Pons (tissue), 1 donor: ENCODE measurements at regions not wholly inside any gene's neighbourhood (a gene's known extent, or its start where the extent isn't known, plus 50 kb on each side); places are given as distances from the start of the nearest gene placed in this dataset.

ENCODE experiments used
- DNase-seq: peaks from one replicate; pipeline ENCODE4 v3.0.0-alpha.2; 2016; ENCODE audit warnings: low spot score

- no peak for DNase-seq
Observed at GRCh38 chr7:9981742-9982349, 991.8 kb upstream of the PHF14 start.

GRCh38 chr7:9983048-9983447 is 990.6 kb upstream of the PHF14 start:
- DNase-seq: no peak

- no peak for DNase-seq
Observed at GRCh38 chr7:10015687-10016086, 958.0 kb upstream of the PHF14 start.

GRCh38 chr7:10022480-10022879 is 951.2 kb upstream of the PHF14 start:
- DNase-seq: no peak

GRCh38 chr7:10022957-10023356 is 950.7 kb upstream of the PHF14 start:
- peak; percentile 67 for DNase-seq

- DNase-seq: no peak
Observed at GRCh38 chr7:10034843-10035556, 938.7 kb upstream of the PHF14 start.

- DNase-seq: no peak
Observed at GRCh38 chr7:10036693-10037092, 937.0 kb upstream of the PHF14 start.

- no peak for DNase-seq
Observed at GRCh38 chr7:10038351-10038750, 935.3 kb upstream of the PHF14 start.

- no peak for DNase-seq
Observed at GRCh38 chr7:10040674-10041073, 933.0 kb upstream of the PHF14 start.

- no peak for DNase-seq
Observed at GRCh38 chr7:10070899-10071298, 902.8 kb upstream of the PHF14 start.

- peak; percentile 72 for DNase-seq
Observed at GRCh38 chr7:10075866-10076265, 897.8 kb upstream of the PHF14 start.

- no peak for DNase-seq
Observed at GRCh38 chr7:10076660-10077300, 896.9 kb upstream of the PHF14 start.

- no peak for DNase-seq
Observed at GRCh38 chr7:10079572-10079971, 894.1 kb upstream of the PHF14 start.

GRCh38 chr7:10082896-10083295 is 890.8 kb upstream of the PHF14 start:
- no peak for DNase-seq

- no peak for DNase-seq
Observed at GRCh38 chr7:10083766-10084165, 889.9 kb upstream of the PHF14 start.

- no peak for DNase-seq
Observed at GRCh38 chr7:10085231-10085630, 888.4 kb upstream of the PHF14 start.

GRCh38 chr7:10100572-10100971 is 873.1 kb upstream of the PHF14 start:
- no peak for DNase-seq

GRCh38 chr7:10101351-10101750 is 872.3 kb upstream of the PHF14 start:
- DNase-seq: no peak

- no peak for DNase-seq
Observed at GRCh38 chr7:10104292-10104691, 869.4 kb upstream of the PHF14 start.

- no peak for DNase-seq
Observed at GRCh38 chr7:10106609-10107008, 867.1 kb upstream of the PHF14 start.

GRCh38 chr7:10116511-10116910 is 857.2 kb upstream of the PHF14 start:
- DNase-seq: no peak

- no peak for DNase-seq
Observed at GRCh38 chr7:10117815-10118214, 855.9 kb upstream of the PHF14 start.

- peak; percentile 31 for DNase-seq
Observed at GRCh38 chr7:10120936-10121335, 852.7 kb upstream of the PHF14 start.
